Stimulated activated CD4-positive, alpha-beta T cell treated with anti-CD3 and anti-CD28 coated beads, Interleukin-1b, Interleukin-23, amount 100 ng/mL, for 4 hours (primary cell): ENCODE measurements at regions not wholly inside any gene's neighbourhood (a gene's known extent, or its start where the extent isn't known, plus 50 kb on each side); places are given as distances from the start of the nearest gene placed in this dataset.
"Not testable (repeated sequence)": the region's sequence is repeated elsewhere in the genome, so short reads cannot be mapped to it uniquely, and the experiment has no call there.

ENCODE experiments used
- DNase-seq, 2 donors: peaks; one replicate each; pipeline ENCODE4 v3.0.0-alpha.2; 2020; ENCODE audit warnings: low read depth in 2 of 2

- no peak for DNase-seq
Measured at GRCh38 chr3:187997490-187997889, 156.5 kb upstream of the LPP start.

GRCh38 chr3:187997946-187998561 is 155.9 kb upstream of the LPP start:
- DNase-seq = no peak

DNA sequence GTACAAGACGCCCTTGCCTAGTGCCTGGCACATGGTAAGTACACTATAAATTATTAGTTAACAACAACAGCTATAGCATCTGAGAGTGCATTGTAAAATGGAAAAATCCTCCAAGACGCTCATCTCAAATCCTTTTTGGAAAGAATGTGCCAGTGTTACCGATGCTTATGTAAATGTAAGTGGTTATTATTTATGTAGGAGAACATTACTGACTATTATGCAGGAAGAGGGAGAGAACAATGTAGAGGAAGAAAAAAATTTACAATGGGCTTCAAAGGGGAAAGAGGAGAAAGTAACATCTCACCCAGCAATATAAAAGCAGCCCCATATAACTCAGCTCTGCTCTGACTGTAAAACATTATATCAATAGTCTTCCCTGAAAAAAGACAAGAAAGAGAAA is 155.3 kb upstream of the LPP start:
- DNase-seq = no peak

GRCh38 chr3:187999821-188000220 is 154.1 kb upstream of the LPP start:
- DNase-seq = no peak

DNA sequence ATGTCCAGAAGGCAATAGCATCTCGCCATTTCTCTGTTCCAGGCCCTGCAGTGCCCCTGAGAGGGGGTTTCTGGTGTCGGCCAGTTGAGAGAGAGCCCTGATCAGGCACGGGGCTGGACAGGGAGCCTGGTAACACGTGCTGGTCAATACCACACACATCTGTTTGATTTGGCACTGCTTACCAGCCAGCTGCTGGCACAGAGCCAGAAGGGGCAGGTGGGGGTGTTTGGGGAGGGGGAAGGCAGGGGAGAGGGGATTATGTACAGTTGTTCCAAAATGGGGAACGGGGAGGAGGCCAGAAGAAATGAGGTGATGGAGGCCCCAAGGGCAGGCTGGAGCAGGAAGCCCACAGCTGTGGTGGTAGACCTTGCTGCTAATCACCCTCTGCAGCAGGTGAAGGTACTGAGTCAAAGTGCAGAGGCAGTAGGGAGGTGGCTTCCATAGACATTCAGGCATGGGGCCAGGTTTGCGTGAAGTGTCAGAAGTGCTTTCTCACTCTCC is 153.5 kb upstream of the LPP start:
- DNase-seq = no peak

- DNase-seq = no peak
Measured at GRCh38 chr3:188001093-188001492, 152.9 kb upstream of the LPP start.

GRCh38 chr3:188001926-188002325 is 152.0 kb upstream of the LPP start:
- no peak for DNase-seq

DNA sequence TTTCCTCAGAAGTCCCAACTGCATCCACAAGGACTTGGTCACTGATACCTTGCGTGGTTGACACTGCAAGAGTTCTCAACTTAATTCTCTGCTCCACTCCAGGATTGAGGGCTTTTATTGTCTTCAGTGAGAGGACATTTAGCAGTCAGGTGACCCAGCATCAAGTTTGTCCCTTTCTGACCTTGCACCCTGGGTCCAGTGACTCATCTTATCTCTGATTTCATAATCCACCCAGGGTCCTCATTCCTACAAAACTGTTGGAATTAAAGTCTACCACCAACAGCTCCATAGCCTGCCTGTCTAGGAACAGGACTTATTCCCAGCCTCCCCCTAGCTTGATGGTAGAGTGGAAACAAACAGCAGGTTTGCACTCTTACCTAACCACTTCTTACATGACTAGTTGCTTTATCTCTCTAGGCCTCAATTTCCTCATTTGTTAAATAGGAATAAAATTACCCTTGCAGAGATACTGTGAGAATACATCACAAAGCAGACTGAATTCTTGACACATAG is 151.3 kb upstream of the LPP start:
- DNase-seq = no peak

GRCh38 chr3:188003188-188004171 is 150.5 kb upstream of the LPP start:
- DNase-seq = no peak

GRCh38 chr3:188006726-188007393 is 147.1 kb upstream of the LPP start:
- DNase-seq = no peak

DNA sequence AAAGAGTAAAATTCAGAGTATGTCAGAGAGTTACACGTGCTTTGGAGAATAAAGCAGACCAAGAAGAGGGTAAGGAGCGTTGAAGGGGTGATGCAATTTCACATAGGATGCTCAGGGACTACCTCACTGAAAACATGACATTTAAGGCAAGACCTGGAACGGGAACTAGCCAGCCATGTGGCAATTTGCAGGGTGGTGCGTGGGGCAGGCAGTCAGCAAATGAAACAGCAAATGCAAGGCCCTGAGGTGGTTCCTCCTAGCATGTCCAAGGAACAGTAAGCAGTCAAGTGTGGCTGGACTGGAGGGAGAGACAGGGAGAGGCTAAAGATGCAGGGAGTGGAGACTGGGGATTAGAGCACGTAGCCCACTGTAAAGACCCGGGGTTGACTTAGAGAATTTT is 146.1 kb upstream of the LPP start:
- no peak for DNase-seq

DNA sequence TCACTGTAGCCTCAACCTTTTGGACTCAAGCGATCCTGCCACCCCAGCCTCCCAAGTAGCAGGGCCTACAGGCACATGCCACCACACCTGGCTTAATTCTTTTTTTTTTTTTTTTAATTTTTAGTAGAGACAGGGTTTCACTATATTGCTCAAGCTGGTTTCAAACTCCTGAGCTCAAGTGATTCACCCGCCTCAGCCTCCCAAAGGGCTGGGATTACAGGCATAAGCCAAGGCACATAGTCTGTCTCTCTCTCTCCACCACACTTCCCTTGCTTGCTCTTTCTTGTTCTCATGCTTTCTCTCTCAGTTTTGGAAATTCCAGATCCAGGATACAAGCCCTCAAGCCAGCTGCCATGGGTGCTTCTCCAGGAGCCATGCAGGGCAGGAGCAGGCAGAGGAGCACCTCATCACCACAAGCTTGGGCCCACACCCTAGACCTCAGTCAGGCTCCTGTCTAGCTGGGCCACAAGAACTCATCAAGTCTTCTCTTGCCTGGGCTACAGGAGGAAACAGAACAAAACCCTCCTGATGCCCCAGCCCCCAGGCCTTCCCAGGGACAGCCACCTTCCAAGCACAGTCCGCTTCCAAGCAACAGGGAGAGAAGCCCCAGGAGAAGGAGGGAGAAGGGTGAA is 145.3 kb upstream of the LPP start:
- DNase-seq = no peak

- DNase-seq = no peak
Measured at GRCh38 chr3:188010478-188010877, 143.5 kb upstream of the LPP start.

DNA sequence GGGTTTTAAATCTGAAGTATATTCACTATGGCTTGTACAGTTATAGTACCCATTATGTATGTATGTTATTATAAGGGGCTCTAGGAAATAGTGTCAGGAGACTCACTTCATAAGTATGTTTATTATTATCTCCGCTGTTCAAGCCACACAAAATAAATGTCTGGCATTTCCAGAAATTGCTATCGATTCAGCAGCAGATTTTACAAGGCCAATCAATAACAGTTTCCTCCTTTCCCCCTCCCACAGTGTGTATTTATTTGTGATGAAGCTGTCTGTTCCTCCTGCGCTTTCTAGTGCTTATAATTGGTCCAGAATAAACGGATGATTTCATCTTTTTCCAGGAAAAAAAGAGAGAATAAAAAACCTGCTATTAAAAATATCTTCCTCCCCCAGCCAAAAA is 134.2 kb upstream of the LPP start:
- no peak for DNase-seq

DNA sequence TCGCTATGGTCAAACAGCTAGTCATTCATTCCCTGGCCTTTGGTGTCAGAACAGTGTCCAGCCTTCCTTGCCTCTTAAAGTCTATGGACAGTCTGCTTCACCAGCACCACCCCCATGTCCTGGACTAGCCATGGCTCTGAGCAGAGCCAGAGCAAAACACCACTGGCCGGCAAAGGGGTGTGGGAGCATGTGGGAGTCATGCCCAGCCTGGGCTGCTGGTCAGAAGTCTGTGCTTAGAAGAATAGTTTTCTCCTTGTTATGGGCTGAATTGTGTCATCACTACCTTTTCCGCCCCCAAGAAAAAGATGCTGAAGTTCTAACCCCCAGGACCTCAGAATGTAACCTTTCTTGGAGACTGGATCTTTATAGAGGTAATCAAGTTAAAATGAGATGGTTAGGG is 132.9 kb upstream of the LPP start:
- DNase-seq = no peak

DNA sequence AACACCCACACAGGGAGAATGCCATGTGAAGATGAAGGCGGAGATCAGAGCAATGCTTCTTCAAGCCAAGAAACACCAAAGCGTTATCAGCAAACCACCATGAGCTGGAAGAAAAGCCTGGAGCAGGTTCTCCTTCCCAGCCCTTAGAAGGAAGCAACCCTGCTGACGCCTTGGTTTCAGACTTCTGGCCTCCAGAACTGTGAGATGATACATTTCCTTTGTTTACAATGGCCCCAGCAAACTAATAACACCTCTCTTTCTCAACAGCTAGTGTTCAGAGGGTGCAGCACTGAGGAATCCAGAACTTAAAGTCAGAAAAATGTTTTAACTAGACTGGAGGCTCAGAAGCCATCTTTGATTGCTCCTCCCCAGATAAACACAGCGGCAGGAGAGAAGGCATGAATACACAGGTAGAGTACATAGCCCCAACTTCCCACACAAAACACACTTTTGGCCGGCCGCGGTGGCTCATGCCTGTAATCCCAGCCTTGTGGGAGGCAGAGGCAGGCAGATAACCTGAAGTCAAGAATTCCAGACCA is 132.4 kb upstream of the LPP start:
- DNase-seq = no peak

- DNase-seq = not testable (repeated sequence)
Measured at GRCh38 chr3:188022902-188023301, 131.1 kb upstream of the LPP start.

GRCh38 chr3:188025555-188025954 is 128.4 kb upstream of the LPP start:
- DNase-seq = no peak

DNA sequence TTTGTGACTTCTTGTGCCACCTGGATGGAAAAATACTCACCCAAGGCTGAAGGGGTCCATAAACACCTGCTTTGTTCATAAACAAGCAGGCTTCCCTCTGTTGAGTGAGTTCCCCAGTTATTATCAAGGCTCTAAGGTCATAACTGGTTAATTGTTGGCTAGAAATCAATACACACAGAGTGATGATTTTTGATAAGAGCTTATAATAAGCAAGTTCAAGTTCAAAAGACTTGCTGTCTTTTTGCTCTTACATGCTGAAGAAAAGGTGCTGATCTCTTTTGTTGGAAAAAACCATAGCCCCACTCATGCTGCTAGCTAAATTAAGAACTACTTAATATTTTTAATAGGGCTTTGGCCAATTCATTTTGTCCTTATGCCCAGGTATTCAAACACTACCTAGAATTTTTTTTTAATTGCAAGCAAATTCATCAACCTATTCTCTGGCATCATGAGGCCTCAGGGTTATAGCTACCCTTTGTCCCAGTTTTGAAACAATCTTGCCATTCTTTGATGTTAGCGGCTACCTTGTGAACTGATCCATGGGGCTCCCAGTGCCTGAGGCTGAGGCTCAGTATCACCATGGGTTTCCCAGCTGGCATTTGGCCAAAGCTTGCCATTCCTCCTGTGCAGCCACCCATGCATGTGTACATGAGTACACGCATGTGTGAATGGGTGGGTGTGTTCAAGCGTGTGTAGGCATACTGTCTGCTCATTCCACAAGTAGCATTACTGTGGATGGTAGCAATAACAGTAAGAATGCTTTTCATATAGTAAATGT is 127.6 kb upstream of the LPP start:
- no peak for DNase-seq

DNA sequence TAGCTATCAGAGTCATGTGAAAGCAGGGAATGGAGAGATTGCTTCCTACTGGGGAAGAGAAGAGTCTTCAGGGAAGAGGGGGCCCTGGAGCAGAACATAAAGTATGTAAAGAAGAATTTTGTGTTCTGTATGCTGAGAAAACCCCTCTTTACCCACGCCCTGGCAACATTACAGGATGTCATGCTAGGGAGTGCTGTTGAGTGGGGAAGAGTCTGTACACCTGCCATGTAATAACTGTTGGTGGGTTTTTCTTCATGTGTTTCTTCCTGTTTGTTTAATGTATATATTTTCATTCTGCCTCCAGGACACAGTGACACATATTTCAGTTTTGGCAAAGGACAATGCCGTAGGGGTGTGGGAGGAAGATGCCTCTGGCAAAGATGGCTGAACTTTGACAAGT is 122.8 kb upstream of the LPP start:
- DNase-seq = no peak

GRCh38 chr3:188034989-188035388 is 119.0 kb upstream of the LPP start:
- DNase-seq = no peak
